ENCODE measurements at regions not wholly inside any gene's neighbourhood (a gene's known extent, or its start where the extent isn't known, plus 50 kb on each side); places are given as distances from the start of the nearest gene placed in this dataset.

DNA sequence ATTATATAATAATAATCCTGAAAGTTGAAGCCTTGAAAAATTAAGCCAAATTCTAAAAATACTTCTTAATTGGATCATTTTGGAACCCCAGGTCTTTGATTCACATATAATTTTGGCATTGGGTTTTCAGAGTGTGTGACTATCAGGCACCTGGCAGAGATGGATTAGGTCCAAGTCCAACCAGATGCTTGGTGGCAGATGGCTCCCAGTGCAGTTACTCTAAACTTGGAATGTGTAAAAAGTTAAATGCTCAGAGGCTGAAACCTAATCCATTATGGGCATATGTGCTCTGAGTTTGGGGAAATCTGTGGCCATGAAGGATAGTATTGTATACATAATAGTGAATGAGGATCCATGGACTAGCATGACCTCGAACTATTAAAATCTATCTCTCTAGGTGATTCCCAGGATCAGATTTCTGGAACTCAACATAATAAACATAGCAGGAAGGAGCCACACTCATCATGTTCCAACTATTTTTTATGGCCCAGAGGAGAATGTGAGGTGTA is 333.0 kb downstream of the RPRM start:
- no peak overlapping the region for H3K4me3 ChIP-seq (ENCODE audit: control insufficient read depth in 1 of 2, extremely low read depth in 1 of 2, low read length in 1 of 2)
- no peaks in the 10 kb centered on the region for H3K9me3 ChIP-seq
- no peak for DNase-seq
- H3K36me3 Mint-ChIP-seq, result no peaks in the 10 kb centered on the region
- H3K27ac Mint-ChIP-seq, result no peak overlapping the region
- H3K27me3 ChIP-seq (replicated peaks in 1 of 2; ENCODE audit: control insufficient read depth in 2 of 2, extremely low read depth in 1 of 2, insufficient read depth in 2 of 2, low read length in 1 of 2), result no peaks in the 10 kb centered on the region
- no peaks in the 10 kb centered on the region for H3K4me1 ChIP-seq (ENCODE audit: control insufficient read depth in 1 of 2, extremely low read depth in 1 of 2, insufficient read depth in 2 of 2, low read length in 2 of 2)
- no peak overlapping the region for H3K27ac ChIP-seq (ENCODE audit: low read length)
- no peaks in the 10 kb centered on the region for H3K36me3 ChIP-seq (ENCODE audit: control insufficient read depth in 2 of 2, extremely low read depth in 1 of 2, insufficient read depth in 1 of 2, low read length in 1 of 2)
- H3K4me1 Mint-ChIP-seq, result no peaks in the 10 kb centered on the region
- peaks cover 0 to 6% (median 6%) of the 10 kb centered on the region in 3 donors for H3K9me3 Mint-ChIP-seq
- ChIA-PET POLR2A (no interaction called here), CTCF (no interaction called here)
- ATAC-seq (replicated peaks in 1 of 4), result no peak
- no peaks in the 10 kb centered on the region for H3K27me3 Mint-ChIP-seq
- no CpG with 5 or more reads among the region's 1 CpG for WGBS (ENCODE audit: insufficient coverage)
- no peak overlapping the region for H3K4me3 Mint-ChIP-seq

DNA sequence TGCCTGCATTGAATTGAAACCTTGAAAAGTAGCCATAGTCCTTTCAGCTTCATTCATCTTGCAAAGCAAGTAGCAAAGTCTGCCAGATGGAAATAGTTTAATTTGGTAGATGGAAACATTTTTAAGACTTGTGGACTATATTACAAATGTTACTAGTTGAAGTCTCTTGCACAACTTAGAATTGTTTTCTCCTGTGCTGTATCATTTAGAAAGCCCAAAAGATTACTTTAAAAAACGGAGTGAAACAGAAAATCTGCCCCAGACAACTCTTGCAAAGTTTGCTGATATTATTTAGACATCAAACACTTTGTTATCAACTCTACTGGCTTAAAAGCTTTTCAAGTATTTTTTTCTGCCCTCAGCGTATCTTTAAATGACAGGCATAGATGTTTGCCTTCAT is 335.0 kb downstream of the RPRM start:
- ChIA-PET POLR2A (no interaction called here), CTCF (no interaction called here)
- Histone ChIP-seq H3K36me3 (ENCODE audit: control insufficient read depth in 2 of 2, extremely low read depth in 1 of 2, insufficient read depth in 1 of 2, low read length in 1 of 2) (no peaks in the 10 kb centered on the region), H3K9me3 (no peaks in the 10 kb centered on the region), H3K27ac (ENCODE audit: low read length) (no peak overlapping the region), H3K4me3 (ENCODE audit: control insufficient read depth in 1 of 2, extremely low read depth in 1 of 2, low read length in 1 of 2) (no peak overlapping the region), H3K27me3 (replicated peaks in 1 of 2; ENCODE audit: control insufficient read depth in 2 of 2, extremely low read depth in 1 of 2, insufficient read depth in 2 of 2, low read length in 1 of 2) (no peaks in the 10 kb centered on the region), H3K4me1 (ENCODE audit: control insufficient read depth in 1 of 2, extremely low read depth in 1 of 2, insufficient read depth in 2 of 2, low read length in 2 of 2) (no peaks in the 10 kb centered on the region)
- H3K27me3 Mint-ChIP-seq, result no peaks in the 10 kb centered on the region
- H3K4me1 Mint-ChIP-seq, result no peaks in the 10 kb centered on the region
- no peak overlapping the region for H3K27ac Mint-ChIP-seq
- WGBS (ENCODE audit: insufficient coverage), result 86% methylated on average over 1 of the region's 2 CpGs
- ATAC-seq (replicated peaks in 1 of 4) (no peak), DNase-seq (no peak)
- no peaks in the 10 kb centered on the region for H3K36me3 Mint-ChIP-seq
- H3K9me3 Mint-ChIP-seq, result peaks cover 0 to 6% (median 6%) of the 10 kb centered on the region in 3 donors
- no peak overlapping the region for H3K4me3 Mint-ChIP-seq

DNA sequence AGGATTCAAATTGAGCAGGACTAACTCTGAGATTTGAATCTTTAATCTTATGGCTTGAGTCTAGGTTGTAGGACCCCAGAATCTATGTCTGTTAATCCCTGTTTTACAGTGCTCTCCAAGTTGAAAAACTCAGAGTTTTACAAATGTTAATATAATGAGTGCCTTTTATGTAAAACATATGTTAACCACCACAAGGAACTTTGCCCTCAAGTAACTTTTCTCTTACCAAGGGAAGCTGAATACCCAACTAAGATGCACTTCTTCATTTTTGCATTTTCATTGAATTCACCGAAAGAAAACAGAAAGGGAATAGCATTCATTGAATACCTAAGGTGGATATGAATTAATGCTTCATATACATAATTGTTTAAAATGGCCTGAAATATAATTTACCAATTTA is 338.1 kb downstream of the RPRM start:
- DNase-seq (no peak), ATAC-seq (replicated peaks in 1 of 4) (no peak)
- no CpG with 5 or more reads among the region's 1 CpG for WGBS (ENCODE audit: insufficient coverage)
- Mint-ChIP-seq H3K36me3 (no peaks in the 10 kb centered on the region), H3K27ac (no peak overlapping the region), H3K27me3 (no peaks in the 10 kb centered on the region), H3K4me1 (no peaks in the 10 kb centered on the region), H3K9me3 (peaks cover 0 to 6% (median 0%) of the 10 kb centered on the region in 3 donors), H3K4me3 (no peak overlapping the region)
- no peaks in the 10 kb centered on the region for H3K36me3 ChIP-seq (ENCODE audit: control insufficient read depth in 2 of 2, extremely low read depth in 1 of 2, insufficient read depth in 1 of 2, low read length in 1 of 2)
- H3K4me3 ChIP-seq (ENCODE audit: control insufficient read depth in 1 of 2, extremely low read depth in 1 of 2, low read length in 1 of 2), result no peak overlapping the region
- no peak overlapping the region for H3K27ac ChIP-seq (ENCODE audit: low read length)
- CTCF ChIA-PET, result no interaction called here
- H3K27me3 ChIP-seq (replicated peaks in 1 of 2; ENCODE audit: control insufficient read depth in 2 of 2, extremely low read depth in 1 of 2, insufficient read depth in 2 of 2, low read length in 1 of 2), result no peaks in the 10 kb centered on the region
- H3K9me3 ChIP-seq, result no peaks in the 10 kb centered on the region
- no peaks in the 10 kb centered on the region for H3K4me1 ChIP-seq (ENCODE audit: control insufficient read depth in 1 of 2, extremely low read depth in 1 of 2, insufficient read depth in 2 of 2, low read length in 2 of 2)
- POLR2A ChIA-PET, result no interaction called here

DNA sequence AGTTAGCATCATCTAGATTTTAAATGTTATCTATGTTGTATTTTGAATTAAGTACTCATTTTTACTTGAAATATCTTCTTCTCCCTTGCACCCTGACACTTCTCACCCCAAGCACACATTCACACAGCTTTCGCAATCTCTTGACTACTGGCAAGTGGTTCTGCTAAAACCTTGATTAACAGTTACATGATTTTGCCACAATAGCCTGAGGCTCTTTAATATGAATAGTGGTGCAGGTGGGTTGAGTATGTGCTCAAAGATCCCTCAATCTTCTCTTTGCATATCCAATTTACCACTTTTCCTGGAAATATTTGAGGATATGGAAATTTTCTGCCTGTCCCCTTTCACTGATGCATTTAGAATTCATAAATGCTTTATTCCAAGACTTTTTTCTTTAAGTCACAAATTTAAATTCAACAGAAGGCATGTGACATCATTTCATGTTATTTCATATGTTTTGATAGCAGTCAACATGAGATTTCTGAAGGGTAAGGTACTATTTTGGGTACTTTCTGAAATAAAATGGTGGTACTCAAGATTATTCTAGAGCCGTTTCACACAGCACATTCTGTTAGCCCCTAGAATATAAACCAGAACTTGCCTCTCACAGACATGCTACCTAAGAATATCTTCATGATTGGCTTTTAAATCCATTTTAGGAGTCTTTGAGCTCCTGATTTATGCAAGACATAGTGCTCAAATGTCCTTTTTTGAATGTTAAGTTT is 339.7 kb downstream of the RPRM start:
- Histone ChIP-seq H3K9me3 (no peaks in the 10 kb centered on the region), H3K27me3 (replicated peaks in 1 of 2; ENCODE audit: control insufficient read depth in 2 of 2, extremely low read depth in 1 of 2, insufficient read depth in 2 of 2, low read length in 1 of 2) (no peaks in the 10 kb centered on the region), H3K36me3 (ENCODE audit: control insufficient read depth in 2 of 2, extremely low read depth in 1 of 2, insufficient read depth in 1 of 2, low read length in 1 of 2) (no peaks in the 10 kb centered on the region), H3K4me1 (ENCODE audit: control insufficient read depth in 1 of 2, extremely low read depth in 1 of 2, insufficient read depth in 2 of 2, low read length in 2 of 2) (no peaks in the 10 kb centered on the region), H3K27ac (ENCODE audit: low read length) (no peak overlapping the region), H3K4me3 (ENCODE audit: control insufficient read depth in 1 of 2, extremely low read depth in 1 of 2, low read length in 1 of 2) (no peak overlapping the region)
- Mint-ChIP-seq H3K27ac (no peak overlapping the region), H3K4me1 (no peaks in the 10 kb centered on the region), H3K36me3 (no peaks in the 10 kb centered on the region), H3K4me3 (no peak overlapping the region), H3K27me3 (no peaks in the 10 kb centered on the region), H3K9me3 (peaks cover 0 to 9% (median 0%) of the 10 kb centered on the region in 3 donors)
- WGBS (ENCODE audit: insufficient coverage), result no CpG with 5 or more reads among the region's 2 CpGs
- ATAC-seq (replicated peaks in 1 of 4) (no peak), DNase-seq (no peak)
- ChIA-PET POLR2A (no interaction called here), CTCF (no interaction called here)

DNA sequence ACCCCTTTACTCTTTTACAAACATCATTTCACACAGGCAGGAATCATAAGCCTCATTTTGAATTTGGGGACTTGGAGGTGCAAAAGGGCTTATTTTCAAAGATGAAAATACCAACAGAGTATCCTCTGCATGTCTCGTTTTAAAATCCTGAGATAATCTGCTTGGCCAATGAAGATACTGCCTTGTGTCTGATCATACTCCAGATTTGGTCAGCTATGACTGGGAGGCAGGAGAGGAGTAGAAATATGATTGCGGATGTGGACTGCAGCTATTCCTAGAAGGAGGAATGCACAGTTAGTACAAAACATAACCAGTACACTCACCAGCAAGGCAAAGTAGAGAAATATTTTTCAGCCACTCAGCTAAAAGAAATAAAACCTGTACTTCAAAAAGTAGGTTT is 342.3 kb downstream of the RPRM start:
- H3K4me1 ChIP-seq (ENCODE audit: control insufficient read depth in 1 of 2, extremely low read depth in 1 of 2, insufficient read depth in 2 of 2, low read length in 2 of 2), result no peaks in the 10 kb centered on the region
- no peak for DNase-seq
- peaks cover 0 to 4% (median 0%) of the 10 kb centered on the region in 3 donors for H3K9me3 Mint-ChIP-seq
- no peaks in the 10 kb centered on the region for H3K9me3 ChIP-seq
- H3K36me3 Mint-ChIP-seq, result no peaks in the 10 kb centered on the region
- no peaks in the 10 kb centered on the region for H3K27me3 Mint-ChIP-seq
- CTCF ChIA-PET, result no interaction called here
- no peaks in the 10 kb centered on the region for H3K27me3 ChIP-seq (replicated peaks in 1 of 2; ENCODE audit: control insufficient read depth in 2 of 2, extremely low read depth in 1 of 2, insufficient read depth in 2 of 2, low read length in 1 of 2)
- no peaks in the 10 kb centered on the region for H3K4me1 Mint-ChIP-seq
- H3K27ac ChIP-seq (ENCODE audit: low read length), result no peak overlapping the region
- H3K36me3 ChIP-seq (ENCODE audit: control insufficient read depth in 2 of 2, extremely low read depth in 1 of 2, insufficient read depth in 1 of 2, low read length in 1 of 2), result no peaks in the 10 kb centered on the region
- no peak for ATAC-seq (replicated peaks in 1 of 4)
- POLR2A ChIA-PET, result no interaction called here
- WGBS (ENCODE audit: insufficient coverage), result no CpG with 5 or more reads among the region's 2 CpGs
- no peak overlapping the region for H3K4me3 Mint-ChIP-seq
- H3K27ac Mint-ChIP-seq, result no peak overlapping the region
- no peak overlapping the region for H3K4me3 ChIP-seq (ENCODE audit: control insufficient read depth in 1 of 2, extremely low read depth in 1 of 2, low read length in 1 of 2)

DNA sequence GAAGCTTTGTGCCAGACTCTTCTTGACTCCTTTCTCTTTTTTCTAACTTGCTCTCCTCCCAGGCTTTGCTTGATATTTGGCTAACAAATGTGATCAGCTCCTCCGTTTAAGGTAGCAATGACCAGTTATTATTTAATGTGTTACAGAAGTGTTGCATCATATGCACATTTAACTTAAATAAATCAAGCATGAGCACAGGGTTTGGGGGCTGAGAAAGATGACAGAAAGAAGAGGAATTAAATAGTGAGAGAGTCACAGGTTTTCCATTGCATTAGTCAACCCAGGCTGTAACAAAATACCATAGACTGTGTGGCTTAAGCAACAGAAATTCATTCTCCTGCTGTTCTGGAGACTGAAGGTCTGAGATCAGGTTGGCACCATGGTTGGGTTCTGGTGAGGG is 343.8 kb downstream of the RPRM start:
- Mint-ChIP-seq H3K4me3 (no peak overlapping the region), H3K4me1 (no peaks in the 10 kb centered on the region), H3K9me3 (peaks cover 0 to 4% (median 0%) of the 10 kb centered on the region in 3 donors), H3K27ac (no peak overlapping the region), H3K27me3 (no peaks in the 10 kb centered on the region), H3K36me3 (no peaks in the 10 kb centered on the region)
- ChIA-PET CTCF (no interaction called here), POLR2A (no interaction called here)
- ATAC-seq (replicated peaks in 1 of 4) (no peak), DNase-seq (no peak)
- WGBS (ENCODE audit: insufficient coverage), result no CpG with 5 or more reads among the region's 1 CpG
- Histone ChIP-seq H3K36me3 (ENCODE audit: control insufficient read depth in 2 of 2, extremely low read depth in 1 of 2, insufficient read depth in 1 of 2, low read length in 1 of 2) (no peaks in the 10 kb centered on the region), H3K27ac (ENCODE audit: low read length) (no peak overlapping the region), H3K9me3 (no peaks in the 10 kb centered on the region), H3K4me1 (ENCODE audit: control insufficient read depth in 1 of 2, extremely low read depth in 1 of 2, insufficient read depth in 2 of 2, low read length in 2 of 2) (no peaks in the 10 kb centered on the region), H3K4me3 (ENCODE audit: control insufficient read depth in 1 of 2, extremely low read depth in 1 of 2, low read length in 1 of 2) (no peak overlapping the region), H3K27me3 (replicated peaks in 1 of 2; ENCODE audit: control insufficient read depth in 2 of 2, extremely low read depth in 1 of 2, insufficient read depth in 2 of 2, low read length in 1 of 2) (no peaks in the 10 kb centered on the region)

DNA sequence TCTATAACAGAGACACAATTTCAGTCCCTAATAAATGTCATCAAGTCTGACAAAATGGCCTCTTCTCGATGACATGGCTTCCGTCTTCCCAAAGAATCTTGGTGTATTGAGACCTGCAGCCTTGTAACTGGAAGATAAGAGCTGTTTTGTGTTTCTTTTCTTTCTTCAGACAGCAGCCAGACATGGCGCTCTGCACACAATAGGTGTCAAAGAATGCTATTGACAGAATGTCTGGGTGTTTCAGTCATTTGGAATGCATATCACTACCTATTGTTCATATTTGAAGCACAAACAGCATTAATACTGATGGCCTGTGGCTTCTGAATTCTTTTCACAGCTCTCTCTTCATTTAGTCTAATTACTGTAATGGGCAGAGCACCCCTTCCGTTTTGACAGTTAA is 344.8 kb downstream of the RPRM start:
- Mint-ChIP-seq H3K27ac (no peak overlapping the region), H3K4me1 (no peaks in the 10 kb centered on the region), H3K27me3 (no peaks in the 10 kb centered on the region), H3K9me3 (peaks cover 0 to 4% (median 0%) of the 10 kb centered on the region in 3 donors), H3K4me3 (no peak overlapping the region), H3K36me3 (no peaks in the 10 kb centered on the region)
- Histone ChIP-seq H3K27ac (ENCODE audit: low read length) (no peak overlapping the region), H3K4me1 (ENCODE audit: control insufficient read depth in 1 of 2, extremely low read depth in 1 of 2, insufficient read depth in 2 of 2, low read length in 2 of 2) (no peaks in the 10 kb centered on the region), H3K27me3 (replicated peaks in 1 of 2; ENCODE audit: control insufficient read depth in 2 of 2, extremely low read depth in 1 of 2, insufficient read depth in 2 of 2, low read length in 1 of 2) (no peaks in the 10 kb centered on the region), H3K9me3 (no peaks in the 10 kb centered on the region), H3K4me3 (ENCODE audit: control insufficient read depth in 1 of 2, extremely low read depth in 1 of 2, low read length in 1 of 2) (no peak overlapping the region), H3K36me3 (ENCODE audit: control insufficient read depth in 2 of 2, extremely low read depth in 1 of 2, insufficient read depth in 1 of 2, low read length in 1 of 2) (no peaks in the 10 kb centered on the region)
- ATAC-seq (replicated peaks in 1 of 4) (no peak), DNase-seq (no peak)
- WGBS (ENCODE audit: insufficient coverage), result 100% methylated on average over 1 of the region's 4 CpGs
- ChIA-PET POLR2A (no interaction called here), CTCF (no interaction called here)
